ENCODE measurements at regions not wholly inside any gene's neighbourhood (a gene's known extent, or its start where the extent isn't known, plus 50 kb on each side); places are given as distances from the start of the nearest gene placed in this dataset.

- DNase-seq (ENCODE audit: extremely low read depth in 1 of 4, low spot score in 3 of 4) (no peak), ATAC-seq (no peak), FAIRE-seq (no peak)
- Histone ChIP-seq H3K27me3 (ENCODE audit: control insufficient read depth in 2 of 2, insufficient read depth in 2 of 2, low read length in 2 of 2) (no peaks in the 10 kb centered on the region), H3K9ac (ENCODE audit: insufficient read depth in 1 of 2, low read depth in 2 of 2, low read length in 2 of 2) (no peak overlapping the region), H4K20me1 (replicated peaks; ENCODE audit: control insufficient read depth, insufficient read depth, low read length) (no peaks in the 10 kb centered on the region), H2AFZ (ENCODE audit: low read depth, low read length) (no peak overlapping the region), H3K4me3 (no peak overlapping the region), H3K9me3 (replicated peaks; ENCODE audit: control insufficient read depth, insufficient read depth, low read depth, low read length) (no peaks in the 10 kb centered on the region), H3K79me2 (ENCODE audit: control insufficient read depth, insufficient read depth, low read length) (no peaks in the 10 kb centered on the region), H3K4me1 (replicated peaks in 1 of 2; ENCODE audit: control insufficient read depth in 2 of 2, insufficient read depth in 2 of 2, low read length in 2 of 2) (no peaks in the 10 kb centered on the region), H3K9me1 (ENCODE audit: control insufficient read depth, insufficient read depth, low read length) (no peaks in the 10 kb centered on the region), H3K27ac (ENCODE audit: extremely low read depth, low read depth, low read length) (no peak overlapping the region), H3K36me3 (ENCODE audit: control insufficient read depth, insufficient read depth, low read length) (no peaks in the 10 kb centered on the region), H3K4me2 (ENCODE audit: insufficient read depth, low read length) (no peak overlapping the region)
- 0% methylated on average over 2 of the region's 2 CpGs for WGBS (ENCODE audit: insufficient coverage, low coverage, missing lambda C conversion rate)
- ChIA-PET POLR2A (no interaction called here), CTCF (ENCODE audit: low intra/inter-chr PET ratio) (no interaction called here)
- intact Hi-C loops (cut with micrococcal nuclease) (no loop called here), in situ Hi-C loops (cut with MboI) (no loop called here)
- no TSS peak for BruUV-seq (replicated peaks)
- TF ChIP-seq, protein P1, sequence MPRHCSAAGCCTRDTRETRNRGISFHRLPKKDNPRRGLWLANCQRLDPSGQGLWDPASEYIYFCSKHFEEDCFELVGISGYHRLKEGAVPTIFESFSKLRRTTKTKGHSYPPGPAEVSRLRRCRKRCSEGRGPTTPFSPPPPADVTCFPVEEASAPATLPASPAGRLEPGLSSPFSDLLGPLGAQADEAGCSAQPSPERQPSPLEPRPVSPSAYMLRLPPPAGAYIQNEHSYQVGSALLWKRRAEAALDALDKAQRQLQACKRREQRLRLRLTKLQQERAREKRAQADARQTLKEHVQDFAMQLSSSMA (CRISPR knock-in tag; IDR thresholded peaks at IDR 0.05): no peak
- no peak for TF ChIP-seq ZNF592 (IDR thresholded peaks at IDR 0.05)
- TF ChIP-seq RFX5 (IDR thresholded peaks at IDR 0.05; ENCODE audit: low read depth, low read length): no peak
- TF ChIP-seq ZNF512 (tag; IDR thresholded peaks at IDR 0.05): no peak
- TF ChIP-seq FIP1L1 (IDR thresholded peaks at IDR 0.05; ENCODE audit: low read depth, low read length, poor library complexity, severe bottlenecking): no peak
- no peak for TF ChIP-seq ZNF197 (CRISPR knock-in tag; IDR thresholded peaks at IDR 0.05; ENCODE audit: low read depth)
- no peak for TF ChIP-seq CHD4 (IDR thresholded peaks at IDR 0.05; ENCODE audit: insufficient read depth, insufficient replicate concordance, low read depth, low read length, poor library complexity, severe bottlenecking)
- TF ChIP-seq HOMEZ (CRISPR knock-in tag; IDR thresholded peaks at IDR 0.05): no peak
- TF ChIP-seq NEUROD1 (IDR thresholded peaks at IDR 0.05; ENCODE audit: borderline replicate concordance, low read depth, low read length, partially characterized antibody): no peak
- no peak for TF ChIP-seq ZNF584 (CRISPR knock-in tag; IDR thresholded peaks at IDR 0.05; ENCODE audit: low read depth)
- TF ChIP-seq ZNF24 (IDR thresholded peaks at IDR 0.05): no peak
- TF ChIP-seq PPARD (CRISPR knock-in tag; IDR thresholded peaks at IDR 0.05): no peak
- no peak for TF ChIP-seq ZNF830 (CRISPR knock-in tag; IDR thresholded peaks at IDR 0.05)
Observed at GRCh38 chr11:122346006-122346405, 230.0 kb upstream of the BLID start.

Measured in K562 (cell line).